ENCODE measurements at regions not wholly inside any gene's neighbourhood (a gene's known extent, or its start where the extent isn't known, plus 50 kb on each side); places are given as distances from the start of the nearest gene placed in this dataset.

DNA sequence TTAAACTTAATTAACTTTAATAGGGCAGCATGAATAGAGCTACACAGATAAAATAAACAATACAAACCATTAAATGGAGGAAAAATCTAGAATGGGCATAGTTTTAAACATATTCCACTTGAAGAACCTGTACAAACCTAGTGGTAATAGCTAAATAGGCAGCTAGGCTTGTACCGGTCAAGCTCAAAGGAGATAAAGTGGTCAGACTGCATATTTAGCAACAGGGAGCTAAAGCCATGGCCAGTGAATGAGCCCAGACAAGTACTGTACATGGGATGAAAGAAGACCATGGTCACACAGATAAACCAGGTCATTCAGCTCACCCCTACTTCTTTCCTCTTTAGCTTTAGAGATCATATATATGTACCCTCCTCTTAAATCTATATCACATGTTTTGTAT lies 186.6 kb upstream of the KRR1 start:
- Histone ChIP-seq H3K36me3 (ENCODE audit: insufficient read depth) (no peaks in the 10 kb centered on the region), H3K79me2 (replicated peaks; ENCODE audit: insufficient read depth) (no peaks in the 10 kb centered on the region), H3K4me1 (ENCODE audit: insufficient read depth) (peaks cover 9% of the 10 kb centered on the region), H3K9me2 (ENCODE audit: insufficient read depth) (no peaks in the 10 kb centered on the region), H3K4me2 (no peak overlapping the region), H3F3A (replicated peaks; ENCODE audit: low read depth) (no peaks in the 10 kb centered on the region), H3K27ac (ENCODE audit: low read depth) (no peak overlapping the region), H3K4me3 (no peak overlapping the region), H3K27me3 (ENCODE audit: insufficient read depth) (no peaks in the 10 kb centered on the region), H4K20me1 (replicated peaks; ENCODE audit: insufficient read depth) (no peaks in the 10 kb centered on the region), H2AFZ (no peak overlapping the region)
- TF ChIP-seq JUNB (IDR thresholded peaks at IDR 0.05; ENCODE audit: unreplicated experiment) (no peak), CREB1 (CRISPR knock-in tag; IDR thresholded peaks at IDR 0.05; ENCODE audit: low read depth) (no peak), EZH2phosphoT487 (IDR thresholded peaks at IDR 0.05; ENCODE audit: unreplicated experiment) (no peak), ZNF331 (CRISPR knock-in tag; IDR thresholded peaks at IDR 0.05; ENCODE audit: low read depth) (no peak), NANOG (IDR thresholded peaks at IDR 0.05; ENCODE audit: borderline replicate concordance) (no peak), STAT1 (IDR thresholded peaks at IDR 0.05; ENCODE audit: unreplicated experiment) (no peak)
- TF ChIP-seq, protein P1, sequence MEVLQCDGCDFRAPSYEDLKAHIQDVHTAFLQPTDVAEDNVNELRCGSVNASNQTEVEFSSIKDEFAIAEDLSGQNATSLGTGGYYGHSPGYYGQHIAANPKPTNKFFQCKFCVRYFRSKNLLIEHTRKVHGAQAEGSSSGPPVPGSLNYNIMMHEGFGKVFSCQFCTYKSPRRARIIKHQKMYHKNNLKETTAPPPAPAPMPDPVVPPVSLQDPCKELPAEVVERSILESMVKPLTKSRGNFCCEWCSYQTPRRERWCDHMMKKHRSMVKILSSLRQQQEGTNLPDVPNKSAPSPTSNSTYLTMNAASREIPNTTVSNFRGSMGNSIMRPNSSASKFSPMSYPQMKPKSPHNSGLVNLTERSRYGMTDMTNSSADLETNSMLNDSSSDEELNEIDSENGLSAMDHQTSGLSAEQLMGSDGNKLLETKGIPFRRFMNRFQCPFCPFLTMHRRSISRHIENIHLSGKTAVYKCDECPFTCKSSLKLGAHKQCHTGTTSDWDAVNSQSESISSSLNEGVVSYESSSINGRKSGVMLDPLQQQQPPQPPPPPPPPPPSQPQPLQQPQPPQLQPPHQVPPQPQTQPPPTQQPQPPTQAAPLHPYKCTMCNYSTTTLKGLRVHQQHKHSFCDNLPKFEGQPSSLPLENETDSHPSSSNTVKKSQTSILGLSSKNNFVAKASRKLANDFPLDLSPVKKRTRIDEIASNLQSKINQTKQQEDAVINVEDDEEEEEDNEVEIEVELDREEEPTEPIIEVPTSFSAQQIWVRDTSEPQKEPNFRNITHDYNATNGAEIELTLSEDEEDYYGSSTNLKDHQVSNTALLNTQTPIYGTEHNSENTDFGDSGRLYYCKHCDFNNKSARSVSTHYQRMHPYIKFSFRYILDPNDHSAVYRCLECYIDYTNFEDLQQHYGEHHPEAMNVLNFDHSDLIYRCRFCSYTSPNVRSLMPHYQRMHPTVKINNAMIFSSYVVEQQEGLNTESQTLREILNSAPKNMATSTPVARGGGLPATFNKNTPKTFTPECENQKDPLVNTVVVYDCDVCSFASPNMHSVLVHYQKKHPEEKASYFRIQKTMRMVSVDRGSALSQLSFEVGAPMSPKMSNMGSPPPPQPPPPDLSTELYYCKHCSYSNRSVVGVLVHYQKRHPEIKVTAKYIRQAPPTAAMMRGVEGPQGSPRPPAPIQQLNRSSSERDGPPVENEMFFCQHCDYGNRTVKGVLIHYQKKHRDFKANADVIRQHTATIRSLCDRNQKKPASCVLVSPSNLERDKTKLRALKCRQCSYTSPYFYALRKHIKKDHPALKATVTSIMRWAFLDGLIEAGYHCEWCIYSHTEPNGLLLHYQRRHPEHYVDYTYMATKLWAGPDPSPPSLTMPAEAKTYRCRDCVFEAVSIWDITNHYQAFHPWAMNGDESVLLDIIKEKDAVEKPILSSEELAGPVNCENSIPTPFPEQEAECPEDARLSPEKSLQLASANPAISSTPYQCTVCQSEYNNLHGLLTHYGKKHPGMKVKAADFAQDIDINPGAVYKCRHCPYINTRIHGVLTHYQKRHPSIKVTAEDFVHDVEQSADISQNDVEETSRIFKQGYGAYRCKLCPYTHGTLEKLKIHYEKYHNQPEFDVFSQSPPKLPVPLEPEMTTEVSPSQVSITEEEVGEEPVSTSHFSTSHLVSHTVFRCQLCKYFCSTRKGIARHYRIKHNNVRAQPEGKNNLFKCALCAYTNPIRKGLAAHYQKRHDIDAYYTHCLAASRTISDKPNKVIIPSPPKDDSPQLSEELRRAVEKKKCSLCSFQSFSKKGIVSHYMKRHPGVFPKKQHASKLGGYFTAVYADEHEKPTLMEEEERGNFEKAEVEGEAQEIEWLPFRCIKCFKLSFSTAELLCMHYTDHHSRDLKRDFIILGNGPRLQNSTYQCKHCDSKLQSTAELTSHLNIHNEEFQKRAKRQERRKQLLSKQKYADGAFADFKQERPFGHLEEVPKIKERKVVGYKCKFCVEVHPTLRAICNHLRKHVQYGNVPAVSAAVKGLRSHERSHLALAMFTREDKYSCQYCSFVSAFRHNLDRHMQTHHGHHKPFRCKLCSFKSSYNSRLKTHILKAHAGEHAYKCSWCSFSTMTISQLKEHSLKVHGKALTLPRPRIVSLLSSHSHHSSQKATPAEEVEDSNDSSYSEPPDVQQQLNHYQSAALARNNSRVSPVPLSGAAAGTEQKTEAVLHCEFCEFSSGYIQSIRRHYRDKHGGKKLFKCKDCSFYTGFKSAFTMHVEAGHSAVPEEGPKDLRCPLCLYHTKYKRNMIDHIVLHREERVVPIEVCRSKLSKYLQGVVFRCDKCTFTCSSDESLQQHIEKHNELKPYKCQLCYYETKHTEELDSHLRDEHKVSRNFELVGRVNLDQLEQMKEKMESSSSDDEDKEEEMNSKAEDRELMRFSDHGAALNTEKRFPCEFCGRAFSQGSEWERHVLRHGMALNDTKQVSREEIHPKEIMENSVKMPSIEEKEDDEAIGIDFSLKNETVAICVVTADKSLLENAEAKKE (CRISPR knock-in tag; IDR thresholded peaks at IDR 0.05) = no peak
- TF ChIP-seq, protein P2, sequence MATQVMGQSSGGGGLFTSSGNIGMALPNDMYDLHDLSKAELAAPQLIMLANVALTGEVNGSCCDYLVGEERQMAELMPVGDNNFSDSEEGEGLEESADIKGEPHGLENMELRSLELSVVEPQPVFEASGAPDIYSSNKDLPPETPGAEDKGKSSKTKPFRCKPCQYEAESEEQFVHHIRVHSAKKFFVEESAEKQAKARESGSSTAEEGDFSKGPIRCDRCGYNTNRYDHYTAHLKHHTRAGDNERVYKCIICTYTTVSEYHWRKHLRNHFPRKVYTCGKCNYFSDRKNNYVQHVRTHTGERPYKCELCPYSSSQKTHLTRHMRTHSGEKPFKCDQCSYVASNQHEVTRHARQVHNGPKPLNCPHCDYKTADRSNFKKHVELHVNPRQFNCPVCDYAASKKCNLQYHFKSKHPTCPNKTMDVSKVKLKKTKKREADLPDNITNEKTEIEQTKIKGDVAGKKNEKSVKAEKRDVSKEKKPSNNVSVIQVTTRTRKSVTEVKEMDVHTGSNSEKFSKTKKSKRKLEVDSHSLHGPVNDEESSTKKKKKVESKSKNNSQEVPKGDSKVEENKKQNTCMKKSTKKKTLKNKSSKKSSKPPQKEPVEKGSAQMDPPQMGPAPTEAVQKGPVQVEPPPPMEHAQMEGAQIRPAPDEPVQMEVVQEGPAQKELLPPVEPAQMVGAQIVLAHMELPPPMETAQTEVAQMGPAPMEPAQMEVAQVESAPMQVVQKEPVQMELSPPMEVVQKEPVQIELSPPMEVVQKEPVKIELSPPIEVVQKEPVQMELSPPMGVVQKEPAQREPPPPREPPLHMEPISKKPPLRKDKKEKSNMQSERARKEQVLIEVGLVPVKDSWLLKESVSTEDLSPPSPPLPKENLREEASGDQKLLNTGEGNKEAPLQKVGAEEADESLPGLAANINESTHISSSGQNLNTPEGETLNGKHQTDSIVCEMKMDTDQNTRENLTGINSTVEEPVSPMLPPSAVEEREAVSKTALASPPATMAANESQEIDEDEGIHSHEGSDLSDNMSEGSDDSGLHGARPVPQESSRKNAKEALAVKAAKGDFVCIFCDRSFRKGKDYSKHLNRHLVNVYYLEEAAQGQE (IDR thresholded peaks at IDR 0.05; ENCODE audit: unreplicated experiment) = no peak
- peaks cover 4% of the 10 kb centered on the region for H3K27me3 Mint-ChIP-seq (ENCODE audit: insufficient read depth, low read depth, poor library complexity)
- peaks cover 28% of the 10 kb centered on the region for H3K4me1 Mint-ChIP-seq
- H3K4me3 Mint-ChIP-seq = no peak overlapping the region
- H3K27ac Mint-ChIP-seq = no peak overlapping the region
- no peak for DNase-seq (ENCODE audit: low spot score)
- no peaks in the 10 kb centered on the region for H3K36me3 Mint-ChIP-seq (ENCODE audit: low read depth)
- ATAC-seq = no peak
- H3K9me3 Mint-ChIP-seq = no peaks in the 10 kb centered on the region

Data from GM23338 (cell line).